H9 (cell line): ENCODE measurements at regions not wholly inside any gene's neighbourhood (a gene's known extent, or its start where the extent isn't known, plus 50 kb on each side); places are given as distances from the start of the nearest gene placed in this dataset.

Experiments used
- DNase-seq: peaks from one replicate; pipeline ENCODE4 v3.0.0-alpha.2; 2017
- H2AFZ ChIP-seq: one replicate; pipeline ENCODE4 v1.6.1; 2013; ENCODE audit warnings: mild to moderate bottlenecking, low read length, control low read depth, moderate library complexity
- H2AK5ac ChIP-seq: 2 replicates; pipeline ENCODE4 v1.6.1; 2013; ENCODE audit warnings: low read length, control low read depth, mixed read lengths; ENCODE audit not compliant: insufficient read length
- H2BK120ac ChIP-seq: one replicate; pipeline ENCODE4 v1.6.1; 2013; ENCODE audit warnings: low read depth, mild to moderate bottlenecking, low read length, control low read depth, inconsistent platforms; ENCODE audit not compliant: poor library complexity, severe bottlenecking
- H2BK12ac ChIP-seq: 2 replicates; pipeline ENCODE4 v1.6.1; 2013; ENCODE audit warnings: low read length, control low read depth, mixed read lengths, low read depth; ENCODE audit not compliant: insufficient read length
- H2BK15ac ChIP-seq: 2 replicates; pipeline ENCODE4 v1.6.1; 2013; ENCODE audit warnings: low read depth, low read length, control low read depth
- H2BK20ac ChIP-seq: one replicate; pipeline ENCODE4 v1.6.1; 2013; ENCODE audit warnings: low read depth, mild to moderate bottlenecking, low read length, control low read depth, inconsistent platforms; ENCODE audit not compliant: poor library complexity, severe bottlenecking
- H2BK5ac ChIP-seq: 2 replicates; pipeline ENCODE4 v1.6.1; 2013; ENCODE audit warnings: low read length, control low read depth, mixed read lengths; ENCODE audit not compliant: insufficient read length
- H3K14ac ChIP-seq: 2 replicates; pipeline ENCODE4 v1.6.1; 2013; ENCODE audit warnings: low read length, control low read depth; ENCODE audit not compliant: insufficient read depth
- H3K18ac ChIP-seq: 2 replicates; pipeline ENCODE4 v1.6.1; 2013; ENCODE audit warnings: low read depth, mild to moderate bottlenecking, mixed read lengths, low read length, control low read depth; ENCODE audit not compliant: insufficient read length
- H3K23ac ChIP-seq: 2 replicates; pipeline ENCODE4 v1.6.1; 2013; ENCODE audit warnings: low read length, control low read depth, mixed read lengths, low read depth; ENCODE audit not compliant: insufficient read length
- H3K23me2 ChIP-seq: 2 replicates; pipeline ENCODE4 v1.6.1; 2013; ENCODE audit warnings: low read depth, mild to moderate bottlenecking, mixed read lengths, low read length, control low read depth; ENCODE audit not compliant: insufficient read length, poor library complexity, severe bottlenecking
- H3K27ac ChIP-seq: 2 replicates; pipeline ENCODE4 v1.5.1; 2013; ENCODE audit warnings: low read length, control low read depth, mixed read lengths, low read depth; ENCODE audit not compliant: insufficient read length
- H3K27me3 ChIP-seq: 2 replicates; pipeline ENCODE4 v1.6.1; 2013; ENCODE audit warnings: low read length, control low read depth, inconsistent platforms; ENCODE audit not compliant: insufficient read depth
- H3K4ac ChIP-seq: 2 replicates; pipeline ENCODE4 v1.6.1; 2013; ENCODE audit warnings: low read depth, mild to moderate bottlenecking, control low read depth, inconsistent platforms, low read length, moderate library complexity
- H3K4me1 ChIP-seq: 2 replicates; pipeline ENCODE4 v1.6.1; 2013; ENCODE audit warnings: low read length, control low read depth, inconsistent platforms; ENCODE audit not compliant: insufficient read depth
- H3K4me2 ChIP-seq: 2 replicates; pipeline ENCODE4 v1.6.1; 2013; ENCODE audit warnings: low read length, control low read depth, mixed read lengths; ENCODE audit not compliant: insufficient read length, insufficient read depth
- H3K56ac ChIP-seq: 2 replicates; pipeline ENCODE4 v1.6.1; 2013; ENCODE audit warnings: low read depth, mild to moderate bottlenecking, mixed read lengths, low read length, control low read depth; ENCODE audit not compliant: insufficient read length
- H3K79me1 ChIP-seq: 2 replicates; pipeline ENCODE4 v1.6.1; 2013; ENCODE audit warnings: low read depth, mild to moderate bottlenecking, moderate library complexity, low read length, control low read depth, inconsistent platforms; ENCODE audit not compliant: insufficient read depth, poor library complexity, severe bottlenecking
- H3K79me2 ChIP-seq: 2 replicates; pipeline ENCODE4 v1.6.1; 2013; ENCODE audit warnings: low read length, control low read depth, inconsistent platforms; ENCODE audit not compliant: insufficient read depth
- H3K9ac ChIP-seq: 2 replicates; pipeline ENCODE4 v1.6.1; 2013; ENCODE audit warnings: low read length, control low read depth, mixed read lengths; ENCODE audit not compliant: insufficient read length; ENCODE audit errors: extremely low read depth
- H3K9me3 ChIP-seq: one replicate; pipeline ENCODE4 v1.6.1; 2013; ENCODE audit warnings: low read depth, low read length, inconsistent platforms; ENCODE audit not compliant: control insufficient read depth
- H3T11ph ChIP-seq: one replicate; pipeline ENCODE4 v1.6.1; 2013; ENCODE audit warnings: mild to moderate bottlenecking, low read length, control low read depth, inconsistent platforms
- H4K20me1 ChIP-seq: one replicate; pipeline ENCODE4 v1.6.1; 2013; ENCODE audit not compliant: control insufficient read depth, insufficient read length, insufficient read depth
- H4K5ac ChIP-seq: 2 replicates; pipeline ENCODE4 v1.6.1; 2013; ENCODE audit warnings: low read depth, mild to moderate bottlenecking, mixed read lengths, low read length, control low read depth; ENCODE audit not compliant: insufficient read length
- H4K8ac ChIP-seq: replicated peaks from 2 replicates; pipeline ENCODE4 v1.6.1; 2013; ENCODE audit warnings: low read length, control low read depth, mixed read lengths, low read depth; ENCODE audit not compliant: insufficient read length
- H4K91ac ChIP-seq: 2 replicates; pipeline ENCODE4 v1.6.1; 2013; ENCODE audit warnings: low read depth, mild to moderate bottlenecking, moderate library complexity, mixed read lengths, low read length, control low read depth; ENCODE audit not compliant: insufficient read length
- H3K27ac Mint-ChIP-seq, 3 experiments: 2 replicates in 2 of 3; 3 replicates in 1 of 3; pipeline ENCODE4 v1.8.0; 2020 to 2021; ENCODE audit warnings: mixed read lengths in 3 of 3, mild to moderate bottlenecking in 1 of 3, moderate library complexity in 1 of 3
- H3K27me3 Mint-ChIP-seq: 2 replicates; pipeline ENCODE4 v1.8.0; 2021; ENCODE audit warnings: low read depth, mild to moderate bottlenecking, moderate library complexity, mixed read lengths
- H3K36me3 Mint-ChIP-seq, 3 experiments: 2 replicates in 2 of 3; 3 replicates in 1 of 3; pipeline ENCODE4 v1.8.0; 2020 to 2021; ENCODE audit warnings: low read depth in 3 of 3, mixed read lengths in 3 of 3; ENCODE audit not compliant: insufficient read depth in 1 of 3
- H3K4me1 Mint-ChIP-seq, 2 experiments: 2 replicates each; pipeline ENCODE4 v1.8.0; 2020; ENCODE audit warnings: mixed read lengths in 2 of 2
- H3K4me3 Mint-ChIP-seq, 2 experiments: 2 replicates in 1 of 2; 3 replicates in 1 of 2; pipeline ENCODE4 v1.8.0; 2020 to 2021; ENCODE audit warnings: mild to moderate bottlenecking in 2 of 2, mixed read lengths in 2 of 2, moderate library complexity in 1 of 2
- H3K9me3 Mint-ChIP-seq, 2 experiments: 2 replicates in 1 of 2; 3 replicates in 1 of 2; pipeline ENCODE4 v1.8.0; 2020; ENCODE audit warnings: mild to moderate bottlenecking in 2 of 2, mixed read lengths in 2 of 2, moderate library complexity in 1 of 2
- CTCF ChIP-seq: fragments of 200-600 bp; sonication (generic); conservative IDR thresholded peaks from 3 replicates; pipeline ENCODE4 v1.8.0; 2021; ENCODE audit warnings: antibody characterized with exemption, mild to moderate bottlenecking
- WGBS: extraction: QIAGEN DNeasy Blood & Tissue Kit; methylation state at CpG from one replicate; pipeline ENCODE4 v1.1.7; 2013; ENCODE audit warnings: missing lambda C conversion rate, low lambda C conversion rate, mixed read lengths; ENCODE audit not compliant: insufficient read length; ENCODE audit errors: extremely low coverage; 5-methylcytosine and 5-hydroxymethylcytosine counted together

- Histone ChIP-seq H3K9ac (no peak overlapping the region), H3K79me1 (no peaks in the 10 kb centered on the region), H4K5ac (no peak overlapping the region), H3K27me3 (no peaks in the 10 kb centered on the region), H3K9me3 (no peaks in the 10 kb centered on the region), H3K23me2 (no peaks in the 10 kb centered on the region), H3K4me1 (no peaks in the 10 kb centered on the region; the same call in 1 of the 2 replicates), H4K91ac (no peak overlapping the region), H3K79me2 (no peaks in the 10 kb centered on the region), H2BK5ac (no peak overlapping the region), H2AK5ac (no peak overlapping the region), H2BK15ac (no peak overlapping the region), H3K27ac (no peak overlapping the region), H2AFZ (no peak overlapping the region), H4K8ac (no peak overlapping the region), H4K20me1 (no peaks in the 10 kb centered on the region), H2BK20ac (no peak overlapping the region), H3K14ac (no peak overlapping the region), H2BK120ac (no peak overlapping the region), H2BK12ac (no peak overlapping the region), H3T11ph (no peak overlapping the region), H3K18ac (no peak overlapping the region), H3K23ac (no peak overlapping the region), H3K56ac (no peak overlapping the region), H3K4me2 (no peak overlapping the region), H3K4ac (no peak overlapping the region)
- TF ChIP-seq CTCF: no peak
- Mint-ChIP-seq H3K27ac (no peak overlapping the region), H3K27me3 (no peaks in the 10 kb centered on the region), H3K36me3 (no peaks in the 10 kb centered on the region), H3K4me3 (no peak overlapping the region), H3K9me3 (no peaks in the 10 kb centered on the region), H3K4me1 (0 out of 4 replicates have a peak, but pooled peaks cover 0 to 2% of the 10 kb centered on the region in 2 experiments)
- no CpG with 5 or more reads among the region's 2 CpGs for WGBS
- no peak for DNase-seq
These were observed 402.7 kb downstream of the TBC1D4 start for GRCh38 chr13:75079226-75079625.
